ENCODE measurements at regions not wholly inside any gene's neighbourhood (a gene's known extent, or its start where the extent isn't known, plus 50 kb on each side); places are given as distances from the start of the nearest gene placed in this dataset.

- no peak overlapping the region for H3K27ac Mint-ChIP-seq (ENCODE audit: unreplicated experiment)
- no peak for TF ChIP-seq CTCF (IDR thresholded peaks at IDR 0.05; ENCODE audit: unreplicated experiment)
- H3K4me3 Mint-ChIP-seq (ENCODE audit: unreplicated experiment): no peak overlapping the region
- H3K9me3 Mint-ChIP-seq (ENCODE audit: unreplicated experiment): no peaks in the 10 kb centered on the region
- no peaks in the 10 kb centered on the region for H3K27me3 Mint-ChIP-seq (ENCODE audit: unreplicated experiment)
- no peaks in the 10 kb centered on the region for H3K36me3 Mint-ChIP-seq (ENCODE audit: low read depth, unreplicated experiment)
- DNase-seq (ENCODE audit: low spot score): no peak
- H3K4me1 Mint-ChIP-seq (ENCODE audit: unreplicated experiment): no peaks in the 10 kb centered on the region
These were observed 144.6 kb downstream of the ATL2 start for GRCh38 chr2:38232454-38232853.

GRCh38 chr2:38230756-38231155, 146.3 kb downstream of the ATL2 start:
- H3K9me3 Mint-ChIP-seq (ENCODE audit: unreplicated experiment): no peaks in the 10 kb centered on the region
- TF ChIP-seq CTCF (IDR thresholded peaks at IDR 0.05; ENCODE audit: unreplicated experiment): no peak
- no peak overlapping the region for H3K4me3 Mint-ChIP-seq (ENCODE audit: unreplicated experiment)
- H3K27ac Mint-ChIP-seq (ENCODE audit: unreplicated experiment): no peak overlapping the region
- no peaks in the 10 kb centered on the region for H3K36me3 Mint-ChIP-seq (ENCODE audit: low read depth, unreplicated experiment)
- DNase-seq (ENCODE audit: low spot score): no peak
- H3K27me3 Mint-ChIP-seq (ENCODE audit: unreplicated experiment): no peaks in the 10 kb centered on the region
- no peaks in the 10 kb centered on the region for H3K4me1 Mint-ChIP-seq (ENCODE audit: unreplicated experiment)

- H3K27ac Mint-ChIP-seq (ENCODE audit: unreplicated experiment): no peak overlapping the region
- TF ChIP-seq CTCF (IDR thresholded peaks at IDR 0.05; ENCODE audit: unreplicated experiment): no peak
- H3K4me3 Mint-ChIP-seq (ENCODE audit: unreplicated experiment): no peak overlapping the region
- no peaks in the 10 kb centered on the region for H3K27me3 Mint-ChIP-seq (ENCODE audit: unreplicated experiment)
- no peaks in the 10 kb centered on the region for H3K36me3 Mint-ChIP-seq (ENCODE audit: low read depth, unreplicated experiment)
- DNase-seq (ENCODE audit: low spot score): no peak
- peaks cover 8% of the 10 kb centered on the region for H3K4me1 Mint-ChIP-seq (ENCODE audit: unreplicated experiment)
- H3K9me3 Mint-ChIP-seq (ENCODE audit: unreplicated experiment): no peaks in the 10 kb centered on the region
These were observed 148.3 kb downstream of the ATL2 start for GRCh38 chr2:38228753-38229152.

GRCh38 chr2:38224821-38225437, 149.0 kb upstream of the CYP1B1 start:
- H3K4me1 Mint-ChIP-seq (ENCODE audit: unreplicated experiment): peaks cover 8% of the 10 kb centered on the region
- TF ChIP-seq CTCF (IDR thresholded peaks at IDR 0.05; ENCODE audit: unreplicated experiment): no peak
- H3K27ac Mint-ChIP-seq (ENCODE audit: unreplicated experiment): no peak overlapping the region
- H3K9me3 Mint-ChIP-seq (ENCODE audit: unreplicated experiment): no peaks in the 10 kb centered on the region
- no peak for DNase-seq (ENCODE audit: low spot score)
- H3K4me3 Mint-ChIP-seq (ENCODE audit: unreplicated experiment): no peak overlapping the region
- no peaks in the 10 kb centered on the region for H3K27me3 Mint-ChIP-seq (ENCODE audit: unreplicated experiment)
- H3K36me3 Mint-ChIP-seq (ENCODE audit: low read depth, unreplicated experiment): no peaks in the 10 kb centered on the region

GRCh38 chr2:38224181-38224580, 148.2 kb upstream of the CYP1B1 start:
- H3K27me3 Mint-ChIP-seq (ENCODE audit: unreplicated experiment): no peaks in the 10 kb centered on the region
- DNase-seq (ENCODE audit: low spot score): no peak
- no peaks in the 10 kb centered on the region for H3K9me3 Mint-ChIP-seq (ENCODE audit: unreplicated experiment)
- TF ChIP-seq CTCF (IDR thresholded peaks at IDR 0.05; ENCODE audit: unreplicated experiment): no peak
- H3K4me1 Mint-ChIP-seq (ENCODE audit: unreplicated experiment): peaks cover 8% of the 10 kb centered on the region
- no peaks in the 10 kb centered on the region for H3K36me3 Mint-ChIP-seq (ENCODE audit: low read depth, unreplicated experiment)
- H3K27ac Mint-ChIP-seq (ENCODE audit: unreplicated experiment): no peak overlapping the region
- no peak overlapping the region for H3K4me3 Mint-ChIP-seq (ENCODE audit: unreplicated experiment)

All from endothelial cell (in vitro differentiated cells).